ENCODE measurements at regions not wholly inside any gene's neighbourhood (a gene's known extent, or its start where the extent isn't known, plus 50 kb on each side); places are given as distances from the start of the nearest gene placed in this dataset.

GRCh38 chr13:59492030-59492636 is 671.6 kb downstream of the DIAPH3 start:
- no peak for TF ChIP-seq CTCF (IDR thresholded peaks at IDR 0.05; ENCODE audit: low read depth, low read length, missing input control)
- no peak for TF ChIP-seq MAX (IDR thresholded peaks at IDR 0.05)
- no peak for TF ChIP-seq FOXA1 (IDR thresholded peaks at IDR 0.05)
- no peak for TF ChIP-seq RAD21 (IDR thresholded peaks at IDR 0.05)
- no peak for TF ChIP-seq REST (IDR thresholded peaks at IDR 0.05)
- no peak for TF ChIP-seq TAF1 (conservative IDR thresholded peaks at IDR 0.05)
- peak in 1 of 2 donors; percentile 7 for TF ChIP-seq RXRA (IDR thresholded peaks at IDR 0.05)
- TF ChIP-seq GABPA (IDR thresholded peaks at IDR 0.05 in 1 of 2, conservative IDR thresholded peaks at IDR 0.05 in 1 of 2), result no peak
- TF ChIP-seq YY1 (IDR thresholded peaks at IDR 0.05), result no peak
- no peak for TF ChIP-seq EGR1 (IDR thresholded peaks at IDR 0.05; ENCODE audit: low read depth in 2 of 2)
- TF ChIP-seq SP1 (IDR thresholded peaks at IDR 0.05), result no peak
- no peak for TF ChIP-seq ATF3 (IDR thresholded peaks at IDR 0.05)
- no peak for TF ChIP-seq JUND (IDR thresholded peaks at IDR 0.05)
- TF ChIP-seq NR2F2 (IDR thresholded peaks at IDR 0.05), result no peak
